Astrocyte (in vitro differentiated cells and primary cell): ENCODE measurements at regions not wholly inside any gene's neighbourhood (a gene's known extent, or its start where the extent isn't known, plus 50 kb on each side); places are given as distances from the start of the nearest gene placed in this dataset.

Source experiments
- DNase-seq: peaks from one replicate; pipeline ENCODE4 v3.0.0-alpha.2; 2010; ENCODE audit warnings: low read depth
- FAIRE-seq: peaks from 2 replicates; lab custom pipeline; 2011; peaks lifted over from hg19 to GRCh38; lab: Jason Lieb, UNC
- H2AFZ ChIP-seq: 2 replicates; pipeline ENCODE4 v1.6.0; 2012; ENCODE audit warnings: low read depth, low read length, inconsistent platforms
- H3K27ac ChIP-seq: 2 replicates; pipeline ENCODE4 v1.5.1; 2011; ENCODE audit warnings: low read depth, low read length, inconsistent platforms
- H3K27me3 ChIP-seq: 2 replicates; pipeline ENCODE4 v1.6.0; 2011; ENCODE audit warnings: low read length, inconsistent platforms; ENCODE audit not compliant: insufficient read depth
- H3K36me3 ChIP-seq: 2 replicates; pipeline ENCODE4 v1.5.1; 2011; ENCODE audit warnings: low read length, inconsistent platforms; ENCODE audit not compliant: insufficient read depth
- H3K4me1 ChIP-seq: 2 replicates; pipeline ENCODE4 v1.5.1; 2011; ENCODE audit warnings: low read length, inconsistent platforms; ENCODE audit not compliant: insufficient read depth
- H3K4me2 ChIP-seq: 2 replicates; pipeline ENCODE4 v1.6.0; 2012; ENCODE audit warnings: low read length, inconsistent platforms
- H3K4me3 ChIP-seq: 2 replicates; pipeline ENCODE4 v1.5.1; 2011; ENCODE audit warnings: low read depth, mild to moderate bottlenecking, low read length, inconsistent platforms; ENCODE audit not compliant: insufficient read depth
- H3K79me2 ChIP-seq: 2 replicates; pipeline ENCODE4 v1.6.0; 2012; ENCODE audit warnings: mild to moderate bottlenecking, low read length, inconsistent platforms; ENCODE audit not compliant: insufficient read depth
- H3K9ac ChIP-seq: 2 replicates; pipeline ENCODE4 v1.6.0; 2012; ENCODE audit warnings: mild to moderate bottlenecking, low read length, inconsistent platforms
- H3K9me3 ChIP-seq: 2 replicates; pipeline ENCODE4 v1.5.1; 2012; ENCODE audit warnings: low read depth, mild to moderate bottlenecking, low read length, inconsistent platforms; ENCODE audit not compliant: insufficient read depth
- H4K20me1 ChIP-seq: 2 replicates; pipeline ENCODE4 v1.6.0; 2012; ENCODE audit warnings: low read length, inconsistent platforms; ENCODE audit not compliant: insufficient read depth
- H3K27ac Mint-ChIP-seq: one replicate; pipeline ENCODE4 v1.8.0; 2021; ENCODE audit warnings: mild to moderate bottlenecking, mixed read lengths; ENCODE audit not compliant: unreplicated experiment
- H3K27me3 Mint-ChIP-seq: one replicate; pipeline ENCODE4 v1.8.0; 2021; ENCODE audit warnings: low read depth, mixed read lengths; ENCODE audit not compliant: unreplicated experiment
- H3K36me3 Mint-ChIP-seq: one replicate; pipeline ENCODE4 v1.8.0; 2021; ENCODE audit warnings: low read depth, mixed read lengths; ENCODE audit not compliant: unreplicated experiment
- H3K4me1 Mint-ChIP-seq: one replicate; pipeline ENCODE4 v1.8.0; 2021; ENCODE audit warnings: low read depth, mixed read lengths; ENCODE audit not compliant: unreplicated experiment
- H3K4me3 Mint-ChIP-seq: one replicate; pipeline ENCODE4 v1.8.0; 2021; ENCODE audit warnings: mild to moderate bottlenecking, moderate library complexity, mixed read lengths; ENCODE audit not compliant: unreplicated experiment
- H3K9me3 Mint-ChIP-seq: one replicate; pipeline ENCODE4 v1.8.0; 2021; ENCODE audit warnings: mild to moderate bottlenecking, mixed read lengths; ENCODE audit not compliant: unreplicated experiment
- CTCF ChIP-seq: IDR thresholded peaks from 2 replicates; pipeline ENCODE4 v1.5.1; 2011; ENCODE audit warnings: low read depth, mild to moderate bottlenecking, inconsistent platforms, low read length, moderate library complexity; ENCODE audit not compliant: insufficient read depth
- EZH2 ChIP-seq: IDR thresholded peaks from 2 replicates; pipeline ENCODE4 v1.6.1; 2012; ENCODE audit warnings: mild to moderate bottlenecking, low read length, inconsistent platforms; ENCODE audit not compliant: insufficient read depth

DNA sequence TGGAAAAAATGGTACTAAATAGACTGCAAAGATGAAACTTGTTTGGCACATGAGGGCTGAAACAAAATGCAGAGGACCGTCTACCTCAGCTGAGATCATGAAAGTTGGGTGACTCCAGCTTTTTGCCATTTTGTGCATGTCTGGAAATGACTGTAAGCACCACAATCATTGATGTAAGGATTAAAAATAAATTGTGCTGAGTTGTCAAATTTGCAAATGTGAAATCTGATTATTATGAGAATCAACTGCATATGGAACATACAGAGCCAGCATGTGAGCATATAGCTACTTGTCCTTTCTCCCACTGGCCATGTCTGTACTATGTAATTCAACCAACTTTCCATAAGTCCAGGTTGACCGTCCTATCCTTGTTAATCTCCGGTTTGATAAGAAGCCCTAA lies 736.9 kb upstream of the PRMT6 start:
- no peak overlapping the region for H3K27ac Mint-ChIP-seq
- Histone ChIP-seq H3K36me3 (no peaks in the 10 kb centered on the region), H3K27me3 (no peaks in the 10 kb centered on the region), H3K4me2 (no peak overlapping the region), H3K9me3 (no peaks in the 10 kb centered on the region), H3K79me2 (no peaks in the 10 kb centered on the region), H4K20me1 (no peaks in the 10 kb centered on the region), H2AFZ (no peak overlapping the region), H3K4me1 (no peaks in the 10 kb centered on the region), H3K9ac (no peak overlapping the region), H3K27ac (no peak overlapping the region), H3K4me3 (no peak overlapping the region)
- H3K27me3 Mint-ChIP-seq: no peaks in the 10 kb centered on the region
- H3K9me3 Mint-ChIP-seq: peaks cover 3% of the 10 kb centered on the region
- FAIRE-seq (no peak), DNase-seq (no peak)
- H3K4me3 Mint-ChIP-seq: no peak overlapping the region
- no peaks in the 10 kb centered on the region for H3K4me1 Mint-ChIP-seq
- no peaks in the 10 kb centered on the region for H3K36me3 Mint-ChIP-seq
- TF ChIP-seq EZH2: no peak
- TF ChIP-seq CTCF: no peak

- Histone ChIP-seq H3K36me3 (no peaks in the 10 kb centered on the region), H2AFZ (no peak overlapping the region), H3K79me2 (no peaks in the 10 kb centered on the region), H3K9ac (no peak overlapping the region), H3K27ac (no peak overlapping the region), H3K4me2 (no peak overlapping the region), H3K27me3 (no peaks in the 10 kb centered on the region), H3K4me3 (no peak overlapping the region), H4K20me1 (no peaks in the 10 kb centered on the region), H3K9me3 (no peaks in the 10 kb centered on the region), H3K4me1 (no peaks in the 10 kb centered on the region)
- Mint-ChIP-seq H3K36me3 (no peaks in the 10 kb centered on the region), H3K9me3 (no peaks in the 10 kb centered on the region), H3K4me3 (no peak overlapping the region), H3K27ac (no peak overlapping the region), H3K27me3 (no peaks in the 10 kb centered on the region), H3K4me1 (no peaks in the 10 kb centered on the region)
- no peak for TF ChIP-seq EZH2
- TF ChIP-seq CTCF: no peak
- no peak for DNase-seq
- FAIRE-seq: no peak
These were observed 730.9 kb upstream of the PRMT6 start for GRCh38 chr1:106325600-106325999.

DNA sequence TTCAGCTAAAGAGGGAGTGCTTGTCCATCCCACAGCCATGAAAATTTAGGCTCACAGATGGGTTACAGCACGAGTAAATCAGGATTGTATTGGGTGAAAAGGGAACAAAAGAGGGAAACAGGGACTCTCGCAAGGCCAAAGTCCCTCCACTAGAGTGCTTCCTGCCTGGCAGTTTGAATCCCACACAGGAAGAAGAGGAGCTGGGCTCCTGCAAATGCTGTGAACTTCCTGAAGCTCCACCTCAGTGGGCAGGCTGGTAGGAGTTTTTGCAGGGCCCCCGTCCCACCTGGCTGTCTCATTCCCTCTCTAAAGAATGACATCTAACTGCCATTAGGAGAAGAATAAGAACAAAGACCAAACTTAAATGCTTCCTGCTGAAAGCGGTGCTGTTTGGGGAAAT lies 712.0 kb upstream of the PRMT6 start:
- no peaks in the 10 kb centered on the region for H4K20me1 ChIP-seq
- FAIRE-seq: no peak
- no peaks in the 10 kb centered on the region for H3K4me1 ChIP-seq
- TF ChIP-seq CTCF (no peak), EZH2 (no peak)
- Mint-ChIP-seq H3K4me1 (no peaks in the 10 kb centered on the region), H3K27ac (no peak overlapping the region), H3K4me3 (no peak overlapping the region), H3K27me3 (no peaks in the 10 kb centered on the region), H3K9me3 (peaks cover 13% of the 10 kb centered on the region), H3K36me3 (no peaks in the 10 kb centered on the region)
- H3K9me3 ChIP-seq: no peaks in the 10 kb centered on the region
- no peak overlapping the region for H3K4me3 ChIP-seq
- no peaks in the 10 kb centered on the region for H3K79me2 ChIP-seq
- H3K4me2 ChIP-seq: no peak overlapping the region
- DNase-seq: no peak
- H2AFZ ChIP-seq: no peak overlapping the region
- no peak overlapping the region for H3K27ac ChIP-seq
- no peaks in the 10 kb centered on the region for H3K27me3 ChIP-seq
- no peaks in the 10 kb centered on the region for H3K36me3 ChIP-seq
- no peak overlapping the region for H3K9ac ChIP-seq
